Parathyroid adenoma (tissue), 2 donors: ENCODE measurements at regions not wholly inside any gene's neighbourhood (a gene's known extent, or its start where the extent isn't known, plus 50 kb on each side); places are given as distances from the start of the nearest gene placed in this dataset.

Experiments
- H2AFZ ChIP-seq: fragments of 300-600 bp; sonication (generic); one replicate; pipeline ENCODE4 v1.7.0; 2017; ENCODE audit warnings: antibody characterized with exemption, mild to moderate bottlenecking
- H3K27ac ChIP-seq: fragments of 300-600 bp; sonication (generic); one replicate; pipeline ENCODE4 v1.7.0; 2017
- H3K27me3 ChIP-seq: fragments of 300-600 bp; sonication (generic); one replicate; pipeline ENCODE4 v1.7.0; 2017; ENCODE audit warnings: low read length; ENCODE audit not compliant: control insufficient read depth, insufficient read depth
- H3K36me3 ChIP-seq: fragments of 300-600 bp; sonication (generic); one replicate; pipeline ENCODE4 v1.7.0; 2017; ENCODE audit warnings: low read length; ENCODE audit not compliant: control insufficient read depth, insufficient read depth
- H3K4me1 ChIP-seq: fragments of 300-600 bp; sonication (generic); one replicate; pipeline ENCODE4 v1.7.0; 2017; ENCODE audit warnings: control low read depth
- H3K4me2 ChIP-seq: fragments of 300-600 bp; sonication (generic); one replicate; pipeline ENCODE4 v1.7.0; 2017; ENCODE audit warnings: low read length
- H3K4me3 ChIP-seq: fragments of 300-600 bp; sonication (generic); one replicate; pipeline ENCODE4 v1.7.0; 2017; ENCODE audit warnings: low read depth, low read length
- H3K79me2 ChIP-seq: fragments of 300-600 bp; sonication (generic); one replicate; pipeline ENCODE4 v1.7.0; 2017; ENCODE audit warnings: control low read depth
- H3K9ac ChIP-seq: fragments of 300-600 bp; sonication (generic); one replicate; pipeline ENCODE4 v1.7.0; 2017; ENCODE audit warnings: mild to moderate bottlenecking
- H3K9me3 ChIP-seq: fragments of 300-600 bp; sonication (generic); one replicate; pipeline ENCODE4 v1.7.0; 2017; ENCODE audit warnings: low read length; ENCODE audit not compliant: control insufficient read depth
- TF ChIP-seq, protein P1 (sequence below): fragments of 300-600 bp; sonication (generic); IDR thresholded peaks from one replicate; pipeline ENCODE4 v1.7.0; 2017; ENCODE audit warnings: antibody characterized with exemption, mild to moderate bottlenecking
- donor health status: primary hyperparathyroidism.

- H3K4me2 ChIP-seq: no peak overlapping the region
- H3K4me3 ChIP-seq: no peak overlapping the region
- H3K27ac ChIP-seq: no peak overlapping the region
- no peaks in the 10 kb centered on the region for H3K9me3 ChIP-seq
- H3K9ac ChIP-seq: no peak overlapping the region
- no peaks in the 10 kb centered on the region for H3K36me3 ChIP-seq
- no peak overlapping the region for H2AFZ ChIP-seq
- no peaks in the 10 kb centered on the region for H3K4me1 ChIP-seq
- no peaks in the 10 kb centered on the region for H3K27me3 ChIP-seq
- no peaks in the 10 kb centered on the region for H3K79me2 ChIP-seq
- TF ChIP-seq, protein P1, sequence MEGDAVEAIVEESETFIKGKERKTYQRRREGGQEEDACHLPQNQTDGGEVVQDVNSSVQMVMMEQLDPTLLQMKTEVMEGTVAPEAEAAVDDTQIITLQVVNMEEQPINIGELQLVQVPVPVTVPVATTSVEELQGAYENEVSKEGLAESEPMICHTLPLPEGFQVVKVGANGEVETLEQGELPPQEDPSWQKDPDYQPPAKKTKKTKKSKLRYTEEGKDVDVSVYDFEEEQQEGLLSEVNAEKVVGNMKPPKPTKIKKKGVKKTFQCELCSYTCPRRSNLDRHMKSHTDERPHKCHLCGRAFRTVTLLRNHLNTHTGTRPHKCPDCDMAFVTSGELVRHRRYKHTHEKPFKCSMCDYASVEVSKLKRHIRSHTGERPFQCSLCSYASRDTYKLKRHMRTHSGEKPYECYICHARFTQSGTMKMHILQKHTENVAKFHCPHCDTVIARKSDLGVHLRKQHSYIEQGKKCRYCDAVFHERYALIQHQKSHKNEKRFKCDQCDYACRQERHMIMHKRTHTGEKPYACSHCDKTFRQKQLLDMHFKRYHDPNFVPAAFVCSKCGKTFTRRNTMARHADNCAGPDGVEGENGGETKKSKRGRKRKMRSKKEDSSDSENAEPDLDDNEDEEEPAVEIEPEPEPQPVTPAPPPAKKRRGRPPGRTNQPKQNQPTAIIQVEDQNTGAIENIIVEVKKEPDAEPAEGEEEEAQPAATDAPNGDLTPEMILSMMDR: no peak
Measured at GRCh38 chr16:64375391-64375980, 746.4 kb downstream of the CDH11 start.

GRCh38 chr16:64370112-64370511 is 751.8 kb downstream of the CDH11 start:
- no peaks in the 10 kb centered on the region for H3K4me1 ChIP-seq
- no peaks in the 10 kb centered on the region for H3K36me3 ChIP-seq
- H3K4me2 ChIP-seq: no peak overlapping the region
- H3K9me3 ChIP-seq: no peaks in the 10 kb centered on the region
- no peak overlapping the region for H3K9ac ChIP-seq
- H3K4me3 ChIP-seq: no peak overlapping the region
- no peak overlapping the region for H3K27ac ChIP-seq
- TF ChIP-seq, protein P1: no peak
- H2AFZ ChIP-seq: no peak overlapping the region
- no peaks in the 10 kb centered on the region for H3K79me2 ChIP-seq
- no peaks in the 10 kb centered on the region for H3K27me3 ChIP-seq

DNA sequence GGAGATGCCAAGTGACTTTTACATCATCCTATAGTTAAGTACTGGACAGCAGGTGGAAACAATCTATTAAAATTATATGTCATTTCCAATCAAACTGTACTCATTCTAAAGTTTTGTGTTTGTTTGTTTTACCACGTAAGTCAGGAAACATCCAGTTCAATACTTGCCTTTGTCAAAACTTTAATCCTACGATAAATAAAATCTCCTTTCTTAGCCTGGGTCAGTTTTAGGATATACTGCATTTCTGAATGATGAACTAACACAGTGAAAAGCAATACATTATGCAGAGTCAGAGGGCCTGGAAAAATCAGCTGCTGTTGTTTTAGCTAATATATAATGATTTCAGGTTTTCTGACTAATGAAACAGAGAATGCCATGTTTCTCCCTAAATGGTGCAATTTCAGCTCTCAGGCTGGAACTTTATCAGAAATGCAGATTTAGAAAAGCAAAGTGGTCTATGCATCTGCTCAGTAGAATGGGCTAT is 756.4 kb downstream of the CDH11 start:
- Histone ChIP-seq H3K36me3 (no peaks in the 10 kb centered on the region), H3K27ac (no peak overlapping the region), H3K27me3 (no peaks in the 10 kb centered on the region), H3K9me3 (no peaks in the 10 kb centered on the region), H3K79me2 (no peaks in the 10 kb centered on the region), H3K9ac (no peak overlapping the region), H3K4me2 (no peak overlapping the region), H2AFZ (no peak overlapping the region), H3K4me1 (no peaks in the 10 kb centered on the region), H3K4me3 (no peak overlapping the region)
- TF ChIP-seq, protein P1: no peak

DNA sequence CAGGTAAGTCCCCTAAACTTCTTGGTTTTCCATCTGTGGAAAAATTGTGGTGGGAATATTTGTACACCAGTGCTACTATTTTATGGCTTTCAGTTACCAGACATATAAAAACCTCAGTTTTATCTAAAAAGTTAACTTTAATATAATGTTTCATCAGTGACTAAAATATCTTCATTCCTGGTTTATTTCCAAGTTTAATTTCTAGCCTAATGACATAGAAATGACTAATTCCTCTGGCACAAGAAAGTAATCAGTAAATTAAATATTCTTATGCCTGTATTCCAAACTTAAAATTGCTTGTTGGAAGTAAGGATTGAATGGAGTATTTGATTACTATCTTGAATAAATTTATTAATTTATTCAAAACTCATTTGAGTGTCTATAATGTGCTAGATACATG is 757.0 kb downstream of the CDH11 start:
- H3K36me3 ChIP-seq: no peaks in the 10 kb centered on the region
- TF ChIP-seq, protein P1: no peak
- no peaks in the 10 kb centered on the region for H3K27me3 ChIP-seq
- no peaks in the 10 kb centered on the region for H3K9me3 ChIP-seq
- no peak overlapping the region for H3K9ac ChIP-seq
- no peaks in the 10 kb centered on the region for H3K4me1 ChIP-seq
- no peak overlapping the region for H3K4me2 ChIP-seq
- H3K27ac ChIP-seq: no peak overlapping the region
- no peak overlapping the region for H3K4me3 ChIP-seq
- H2AFZ ChIP-seq: no peak overlapping the region
- no peaks in the 10 kb centered on the region for H3K79me2 ChIP-seq

GRCh38 chr16:64364416-64364815 is 757.4 kb downstream of the CDH11 start:
- TF ChIP-seq, protein P1: no peak
- Histone ChIP-seq H2AFZ (no peak overlapping the region), H3K4me2 (no peak overlapping the region), H3K27me3 (no peaks in the 10 kb centered on the region), H3K4me1 (no peaks in the 10 kb centered on the region), H3K9me3 (no peaks in the 10 kb centered on the region), H3K27ac (no peak overlapping the region), H3K79me2 (no peaks in the 10 kb centered on the region), H3K4me3 (no peak overlapping the region), H3K36me3 (no peaks in the 10 kb centered on the region), H3K9ac (no peak overlapping the region)
